Neural progenitor cell (in vitro differentiated cells): ENCODE measurements at regions not wholly inside any gene's neighbourhood (a gene's known extent, or its start where the extent isn't known, plus 50 kb on each side); places are given as distances from the start of the nearest gene placed in this dataset.

Experiments
- CTCF ChIP-seq: fragments of 200-600 bp; sonication (generic); IDR thresholded peaks from 2 replicates; pipeline ENCODE4 v1.5.1; 2017; ENCODE audit warnings: antibody characterized with exemption, mild to moderate bottlenecking
- EZH2 ChIP-seq: fragments of 200-600 bp; sonication (generic); IDR thresholded peaks from 2 replicates; pipeline ENCODE4 v1.6.1; 2017; ENCODE audit warnings: antibody characterized with exemption, mild to moderate bottlenecking, moderate library complexity

GRCh38 chr4:80127870-80128419 lies 54.9 kb upstream of the ANTXR2 start:
- TF ChIP-seq EZH2 (no peak), CTCF (no peak)
